Body of pancreas (tissue), 4 donors: ENCODE measurements at regions not wholly inside any gene's neighbourhood (a gene's known extent, or its start where the extent isn't known, plus 50 kb on each side); places are given as distances from the start of the nearest gene placed in this dataset.
A peak's percentile ranks its signal among the peaks of the same experiment; 100 is the strongest.

Source experiments
- ATAC-seq: fragments of 150-250 bp; one replicate; pipeline ENCODE4 v1.9.1; 2016
- DNase-seq, 4 donors: peaks; one replicate each; pipeline ENCODE4 v3.0.0-alpha.2; 2019
- H3K27ac ChIP-seq, 4 donors: fragments of 200-600 bp; sonication (generic); 1 replicate in 3 of 4; 2 replicates in 1 of 4; pipeline versions ENCODE4 v1.5.1 to v1.6.1; 2016 to 2019; ENCODE audit warnings: mild to moderate bottlenecking in 1 of 4, mixed read lengths in 1 of 4, moderate library complexity in 1 of 4
- H3K27me3 ChIP-seq, 2 donors: fragments of 200-600 bp; sonication (generic); one replicate each; pipeline ENCODE4 v1.6.0; 2016; ENCODE audit warnings: mild to moderate bottlenecking in 1 of 2
- H3K36me3 ChIP-seq, 2 donors: fragments of 200-600 bp; sonication (generic); replicated peaks in 1 of 2; 2 replicates each; pipeline ENCODE4 v1.5.1; 2016; ENCODE audit warnings: low read depth in 2 of 2; ENCODE audit not compliant: insufficient read depth in 1 of 2
- H3K4me1 ChIP-seq: fragments of 200-600 bp; sonication (generic); one replicate; pipeline ENCODE4 v1.6.0; 2016
- H3K4me3 ChIP-seq, 2 donors: fragments of 200-600 bp; sonication (generic); 1 replicate in 1 of 2; 2 replicates in 1 of 2; pipeline ENCODE4 v1.5.1; 2016 to 2019
- H3K9me3 ChIP-seq, 3 donors: fragments of 200-600 bp; sonication (generic); 1 replicate in 2 of 3; 2 replicates in 1 of 3; pipeline ENCODE4 v1.5.1; 2016
- CTCF ChIP-seq, 7 experiments: fragments of 450-650 bp in 4 of 7; fragments of 200-600 bp in 3 of 7; sonication (generic) in 3 of 7; IDR thresholded peaks; one replicate each; pipeline ENCODE4 v1.5.1; 2016 to 2019; ENCODE audit warnings: antibody characterized with exemption in 7 of 7
- POLR2A ChIP-seq, 3 donors: fragments of 450-650 bp; IDR thresholded peaks; one replicate each; pipeline ENCODE4 v1.6.1; 2016; ENCODE audit warnings: antibody characterized with exemption in 3 of 3, mild to moderate bottlenecking in 2 of 3
- WGBS, 2 donors: methylation state at CpG; one replicate each; pipeline ENCODE4 v1.1.5; 2017; 5-methylcytosine and 5-hydroxymethylcytosine counted together
- intact Hi-C: fragments of 100-400 bp; cut with DNase I; formaldehyde crosslinking; loops from one replicate; pipeline ENCODE4 v1.15.1; 2023

GRCh38 chr4:55768291-55768690, 51.3 kb upstream of the EXOC1L start:
- no peaks in the 10 kb centered on the region for H3K36me3 ChIP-seq
- no peaks in the 10 kb centered on the region for H3K27me3 ChIP-seq
- H3K27ac ChIP-seq, result no peak overlapping the region
- intact Hi-C loops, result no loop called here
- ATAC-seq (no peak), DNase-seq (peak in 1 of 4 donors; percentile 3)
- H3K4me1 ChIP-seq, result no peaks in the 10 kb centered on the region
- 65 to 71% methylated on average over 3 of the region's 3 CpGs for WGBS, 2 donors
- H3K4me3 ChIP-seq, result no peak overlapping the region
- TF ChIP-seq CTCF (IDR thresholded peaks at IDR 0.05) (no peak), POLR2A (IDR thresholded peaks at IDR 0.05) (no peak)
- H3K9me3 ChIP-seq, result no peaks in the 10 kb centered on the region
